ENCODE measurements at regions not wholly inside any gene's neighbourhood (a gene's known extent, or its start where the extent isn't known, plus 50 kb on each side); places are given as distances from the start of the nearest gene placed in this dataset.

- TF ChIP-seq CTCF (IDR thresholded peaks at IDR 0.05; ENCODE audit: low read depth, low read length, poor library complexity, severe bottlenecking): no peak
- TF ChIP-seq EZH2phosphoT487 (IDR thresholded peaks at IDR 0.05; ENCODE audit: borderline replicate concordance, low read length): no peak
These were observed 66.0 kb upstream of the TRIM9 start for GRCh38 chr14:51160871-51161270.

All from DOHH2 (cell line).